IgD-negative memory B cell (primary cell): ENCODE measurements at regions not wholly inside any gene's neighbourhood (a gene's known extent, or its start where the extent isn't known, plus 50 kb on each side); places are given as distances from the start of the nearest gene placed in this dataset.

Experiments used
- H3K27ac Mint-ChIP-seq, 3 donors: one replicate each; pipeline ENCODE4 v1.8.0; 2020 to 2022; ENCODE audit warnings: mild to moderate bottlenecking in 3 of 3, mixed read lengths in 3 of 3, moderate library complexity in 1 of 3
- H3K27me3 Mint-ChIP-seq: one replicate; pipeline ENCODE4 v1.8.0; 2021; ENCODE audit warnings: mixed read lengths
- H3K36me3 Mint-ChIP-seq: one replicate; pipeline ENCODE4 v1.8.0; 2020; ENCODE audit warnings: mild to moderate bottlenecking, mixed read lengths
- H3K4me1 Mint-ChIP-seq, 3 donors: one replicate each; pipeline ENCODE4 v1.8.0; 2020 to 2022; ENCODE audit warnings: mixed read lengths in 3 of 3, mild to moderate bottlenecking in 1 of 3
- H3K4me3 Mint-ChIP-seq, 4 donors: one replicate each; pipeline ENCODE4 v1.8.0; 2020 to 2022; ENCODE audit warnings: mild to moderate bottlenecking in 4 of 4, mixed read lengths in 4 of 4, moderate library complexity in 3 of 4
- H3K9me3 Mint-ChIP-seq, 3 donors: one replicate each; pipeline ENCODE4 v1.8.0; 2020 to 2021; ENCODE audit warnings: mixed read lengths in 3 of 3, mild to moderate bottlenecking in 1 of 3

DNA sequence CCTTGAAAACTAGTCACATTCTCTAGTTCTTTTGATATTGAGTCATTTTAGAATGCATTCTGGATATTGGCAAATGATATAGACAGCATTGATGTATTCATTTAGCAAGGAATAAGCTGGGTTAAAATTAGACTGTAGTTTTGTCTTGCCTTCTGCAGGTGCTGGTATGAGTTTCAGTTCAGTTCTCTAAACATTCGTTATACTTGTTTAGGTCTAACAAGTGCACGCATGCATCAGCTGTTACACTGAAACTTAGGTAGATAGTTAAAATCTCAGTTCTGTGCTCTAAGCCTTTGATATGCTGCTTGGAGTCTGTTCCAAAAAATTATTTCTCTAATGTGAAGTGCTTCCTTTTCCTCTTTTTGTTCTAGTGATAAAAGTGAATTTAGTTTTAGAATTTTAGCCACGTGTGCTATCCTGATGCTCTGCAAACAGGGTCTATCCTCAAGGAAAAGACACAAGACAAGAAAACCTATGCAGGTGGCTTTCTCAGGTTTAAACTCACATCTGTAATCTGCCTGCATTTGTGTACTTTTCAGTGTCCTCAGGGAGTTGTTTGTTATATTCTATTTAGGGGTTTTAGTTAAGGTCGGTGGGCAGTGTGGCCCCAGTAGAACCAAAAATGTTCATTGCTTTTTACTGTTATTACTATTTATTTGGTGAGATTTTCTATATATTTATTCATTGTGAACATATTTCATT, 409.0 kb downstream of the CDC14C start:
- Mint-ChIP-seq H3K27ac (no peak overlapping the region), H3K27me3 (no peaks in the 10 kb centered on the region), H3K4me3 (no peak overlapping the region), H3K4me1 (peaks cover 0 to 1% (median 0%) of the 10 kb centered on the region in 3 donors), H3K36me3 (no peaks in the 10 kb centered on the region), H3K9me3 (peaks cover 0 to 6% (median 3%) of the 10 kb centered on the region in 3 donors)

GRCh38 chr7:49341849-49342248, 417.5 kb downstream of the CDC14C start:
- H3K36me3 Mint-ChIP-seq = no peaks in the 10 kb centered on the region
- no peak overlapping the region for H3K27ac Mint-ChIP-seq
- peaks cover 0 to 5% (median 2%) of the 10 kb centered on the region in 3 donors for H3K9me3 Mint-ChIP-seq
- no peaks in the 10 kb centered on the region for H3K4me1 Mint-ChIP-seq
- H3K4me3 Mint-ChIP-seq = no peak overlapping the region
- H3K27me3 Mint-ChIP-seq = no peaks in the 10 kb centered on the region

DNA sequence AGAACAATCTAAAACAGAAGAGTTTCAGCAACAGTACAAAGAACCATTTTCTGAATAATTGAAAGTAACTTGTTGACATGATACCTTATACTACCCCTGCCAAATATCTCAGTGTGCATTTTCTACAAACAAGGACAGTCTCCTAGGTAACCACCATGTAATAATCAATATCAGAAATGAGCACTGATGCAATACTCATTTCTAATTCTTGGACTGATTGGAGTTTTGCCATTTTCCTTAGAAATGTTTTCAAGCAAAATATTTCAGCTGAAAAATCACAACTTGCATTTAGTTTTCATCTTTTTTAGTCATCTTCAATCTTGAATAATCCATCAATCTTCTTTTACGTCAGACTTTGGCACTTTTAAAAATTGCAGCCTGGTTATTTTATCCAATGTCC, 420.2 kb downstream of the CDC14C start:
- Mint-ChIP-seq H3K27ac (no peak overlapping the region), H3K4me1 (no peaks in the 10 kb centered on the region), H3K4me3 (no peak overlapping the region), H3K36me3 (no peaks in the 10 kb centered on the region), H3K9me3 (peaks cover 0 to 5% (median 0%) of the 10 kb centered on the region in 3 donors), H3K27me3 (no peaks in the 10 kb centered on the region)

DNA sequence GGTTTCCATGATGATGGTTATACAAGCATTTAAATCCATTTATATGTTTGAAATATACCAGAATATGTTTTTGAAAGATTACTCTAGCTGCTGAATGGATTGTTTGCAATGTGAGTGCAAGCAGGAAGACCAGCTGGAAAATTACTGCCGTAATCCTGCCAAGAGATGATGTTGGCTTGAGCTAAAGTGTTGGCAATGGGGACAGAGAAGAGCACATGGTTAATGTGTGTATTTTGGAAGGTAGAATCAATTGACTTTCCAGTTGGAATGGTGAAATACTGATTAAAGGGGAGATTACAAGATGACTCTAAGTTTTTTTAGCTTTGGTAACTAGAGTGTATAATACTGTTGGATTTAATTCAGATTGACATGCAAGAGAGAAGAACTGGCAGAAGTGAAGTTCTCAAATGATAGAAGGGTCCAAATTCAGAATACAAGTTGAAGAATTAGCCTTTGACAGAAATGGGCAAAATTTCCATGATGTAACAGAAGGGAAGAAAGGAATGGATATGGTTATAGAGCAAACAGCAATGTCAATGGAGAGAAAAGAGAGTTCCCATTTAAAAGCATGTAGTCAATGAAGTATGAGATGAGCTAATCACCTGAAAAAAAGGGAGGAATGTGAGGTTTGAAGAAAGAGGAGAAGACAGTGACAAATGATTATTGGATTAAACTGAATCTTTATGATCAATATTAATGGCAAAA, 422.0 kb downstream of the CDC14C start:
- no peaks in the 10 kb centered on the region for H3K27me3 Mint-ChIP-seq
- H3K27ac Mint-ChIP-seq = no peak overlapping the region
- peaks cover 0 to 14% (median 0%) of the 10 kb centered on the region in 3 donors for H3K9me3 Mint-ChIP-seq
- H3K4me3 Mint-ChIP-seq = no peak overlapping the region
- no peaks in the 10 kb centered on the region for H3K36me3 Mint-ChIP-seq
- H3K4me1 Mint-ChIP-seq = no peaks in the 10 kb centered on the region

DNA sequence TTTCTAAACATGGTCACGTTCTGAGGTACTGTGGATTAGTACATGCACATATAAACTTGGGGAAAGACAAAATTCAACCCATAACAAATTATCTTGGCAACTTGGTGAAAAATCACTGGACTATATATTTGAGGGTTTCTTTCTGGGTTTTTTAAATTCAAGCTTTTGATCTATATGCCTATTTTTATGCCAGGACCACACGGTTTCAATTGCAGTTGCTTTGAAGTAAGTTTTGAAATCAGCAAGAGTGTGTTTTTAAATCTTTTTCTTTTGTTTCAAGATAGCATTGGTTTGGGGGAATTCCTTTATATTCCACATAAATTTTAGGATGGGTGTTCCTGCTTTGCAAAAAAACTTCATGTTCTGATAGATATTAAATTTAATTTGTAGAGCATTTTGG, 406.4 kb upstream of the VWC2 start:
- Mint-ChIP-seq H3K4me1 (no peaks in the 10 kb centered on the region), H3K27me3 (no peaks in the 10 kb centered on the region), H3K4me3 (no peak overlapping the region), H3K36me3 (no peaks in the 10 kb centered on the region), H3K9me3 (peaks cover 2 to 14% (median 8%) of the 10 kb centered on the region in 3 donors), H3K27ac (no peak overlapping the region)

DNA sequence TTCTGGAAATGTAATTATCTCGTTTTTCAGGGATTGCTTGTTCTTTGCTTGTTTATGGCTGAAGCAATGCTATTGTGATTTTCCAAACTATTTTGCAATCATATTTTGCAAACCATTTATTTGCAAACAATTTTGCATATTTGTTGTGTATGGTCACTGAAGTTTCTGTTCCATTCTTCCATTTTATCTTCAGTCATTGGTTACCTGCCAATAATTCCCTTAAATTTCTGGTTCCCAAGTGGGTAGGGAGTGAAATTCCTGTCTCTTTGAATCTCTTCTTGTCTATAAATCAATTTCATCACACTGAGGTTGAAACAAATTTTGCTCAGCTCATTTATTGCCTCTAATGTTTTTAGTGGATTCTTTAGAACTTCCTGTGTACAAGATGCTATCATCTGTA, 401.7 kb upstream of the VWC2 start:
- no peak overlapping the region for H3K27ac Mint-ChIP-seq
- no peak overlapping the region for H3K4me3 Mint-ChIP-seq
- no peaks in the 10 kb centered on the region for H3K4me1 Mint-ChIP-seq
- no peaks in the 10 kb centered on the region for H3K36me3 Mint-ChIP-seq
- H3K9me3 Mint-ChIP-seq = peaks cover 0 to 8% (median 6%) of the 10 kb centered on the region in 3 donors
- H3K27me3 Mint-ChIP-seq = no peaks in the 10 kb centered on the region

DNA sequence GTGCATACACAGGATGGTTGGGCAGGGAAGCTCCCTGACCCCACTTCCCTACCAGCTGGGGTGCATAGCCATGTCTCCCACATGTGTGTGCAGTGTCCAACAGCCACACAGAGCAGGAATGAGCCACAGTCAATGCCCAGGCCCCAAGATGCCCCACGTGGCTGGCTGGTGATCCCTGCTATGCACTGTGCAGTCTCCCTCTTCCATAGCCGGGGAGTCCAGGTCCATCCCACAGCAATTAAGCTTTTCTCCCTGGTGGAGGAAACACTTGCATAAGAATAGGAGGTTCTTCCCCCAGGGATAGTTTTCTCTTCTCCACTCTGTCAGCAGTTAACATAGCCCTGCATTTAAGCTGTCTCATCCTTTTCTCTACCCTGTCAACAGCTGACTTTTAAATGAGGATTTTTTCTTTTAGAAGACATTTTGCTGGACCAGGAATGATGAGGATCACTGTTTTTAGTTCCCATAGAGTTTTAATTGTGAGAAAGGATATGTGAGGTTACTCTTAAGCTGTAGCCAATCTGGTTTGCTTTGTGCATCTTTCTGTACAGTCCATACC, 396.5 kb upstream of the VWC2 start:
- H3K27me3 Mint-ChIP-seq = no peaks in the 10 kb centered on the region
- H3K36me3 Mint-ChIP-seq = no peaks in the 10 kb centered on the region

GRCh38 chr7:49386792-49387191, 386.6 kb upstream of the VWC2 start:
- H3K36me3 Mint-ChIP-seq = no peaks in the 10 kb centered on the region
- peaks cover 2 to 20% (median 7%) of the 10 kb centered on the region in 3 donors for H3K9me3 Mint-ChIP-seq
- H3K4me1 Mint-ChIP-seq = no peaks in the 10 kb centered on the region
- no peak overlapping the region for H3K4me3 Mint-ChIP-seq
- no peak overlapping the region for H3K27ac Mint-ChIP-seq
- H3K27me3 Mint-ChIP-seq = no peaks in the 10 kb centered on the region

More for the DNA sequence above, 396.5 kb upstream of the VWC2 start:
- Mint-ChIP-seq H3K9me3 (peaks cover 3 to 14% (median 7%) of the 10 kb centered on the region in 3 donors), H3K27ac (no peak overlapping the region), H3K4me3 (no peak overlapping the region), H3K4me1 (no peaks in the 10 kb centered on the region)

DNA sequence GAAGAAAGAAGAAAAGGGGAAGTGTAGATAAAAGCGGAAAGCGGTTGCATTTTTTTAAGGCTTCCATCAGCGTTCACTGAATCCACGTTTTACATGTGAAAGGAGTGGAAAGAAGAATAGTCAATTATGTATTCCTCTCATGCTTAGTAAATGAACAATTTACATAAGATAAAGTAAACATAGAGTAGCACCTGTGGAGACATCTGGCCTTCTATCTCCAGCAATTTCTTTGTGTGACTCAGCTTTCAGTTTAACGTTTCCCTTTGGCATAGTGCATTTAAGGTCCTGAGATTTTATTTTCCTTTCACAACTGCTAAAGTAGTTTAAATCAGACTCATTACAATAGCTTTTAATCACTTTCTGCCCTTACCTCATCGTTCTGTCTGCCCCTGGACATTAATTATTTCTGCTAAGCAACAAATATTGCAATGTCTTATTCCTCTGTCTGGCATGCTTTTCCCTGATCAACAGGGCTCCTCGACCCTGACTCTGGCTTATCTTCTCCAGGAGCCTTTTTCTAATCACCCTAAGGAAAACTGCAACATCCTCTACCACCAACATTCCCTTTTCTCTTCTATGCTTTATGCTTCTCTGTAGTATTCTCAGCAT, 383.5 kb upstream of the VWC2 start:
- Mint-ChIP-seq H3K27me3 (no peaks in the 10 kb centered on the region), H3K4me3 (no peak overlapping the region), H3K27ac (no peak overlapping the region), H3K36me3 (peaks cover 2% of the 10 kb centered on the region), H3K4me1 (no peaks in the 10 kb centered on the region), H3K9me3 (peaks cover under 1 to 12% (median 6%) of the 10 kb centered on the region in 3 donors)

DNA sequence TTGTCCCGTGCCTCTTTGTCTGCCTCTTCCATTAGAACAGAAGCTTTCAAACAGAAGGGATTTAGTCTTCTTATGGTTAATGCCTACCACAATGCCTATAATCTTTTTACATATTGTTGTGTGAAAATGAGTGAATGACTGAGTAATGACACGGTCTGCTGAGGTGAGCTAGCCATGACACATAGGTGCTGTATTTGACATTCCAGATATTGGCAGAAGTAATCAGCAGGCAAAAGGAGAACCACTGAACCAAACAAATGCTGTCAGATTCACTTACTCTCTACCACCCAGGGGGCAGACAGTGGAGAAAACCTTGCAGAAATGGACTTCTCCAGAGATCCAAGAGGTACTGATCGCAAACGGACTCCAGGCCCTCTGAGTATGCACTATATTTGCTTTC, 377.2 kb upstream of the VWC2 start:
- H3K27me3 Mint-ChIP-seq = no peaks in the 10 kb centered on the region

DNA sequence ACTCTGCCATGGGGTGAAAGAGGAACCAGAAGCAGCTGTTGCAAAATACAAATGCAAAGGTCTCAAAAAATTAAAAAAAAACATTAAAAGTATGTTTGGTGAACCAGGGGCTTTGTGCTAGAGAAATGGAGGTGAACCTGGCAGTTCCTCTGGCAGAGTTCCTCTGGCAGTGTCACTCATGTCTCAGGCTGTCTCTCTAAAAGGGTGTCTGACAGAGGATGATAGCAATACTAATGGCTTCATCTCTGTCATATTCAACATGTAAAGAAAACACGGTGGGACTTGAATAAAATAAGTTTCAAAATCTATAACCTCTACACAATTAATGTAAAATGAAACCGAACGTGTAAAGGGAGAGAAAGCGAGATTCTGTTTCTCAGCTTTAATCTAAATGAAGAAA, 375.7 kb upstream of the VWC2 start:
- peaks cover 2% of the 10 kb centered on the region for H3K36me3 Mint-ChIP-seq
- no peak overlapping the region for H3K27ac Mint-ChIP-seq
- no peak overlapping the region for H3K4me3 Mint-ChIP-seq
- no peaks in the 10 kb centered on the region for H3K4me1 Mint-ChIP-seq
- no peaks in the 10 kb centered on the region for H3K27me3 Mint-ChIP-seq
- peaks cover 0 to 4% (median 0%) of the 10 kb centered on the region in 3 donors for H3K9me3 Mint-ChIP-seq

More for the DNA sequence above, 377.2 kb upstream of the VWC2 start:
- Mint-ChIP-seq H3K27ac (no peak overlapping the region), H3K9me3 (peaks cover 0 to 4% (median 0%) of the 10 kb centered on the region in 3 donors), H3K4me1 (no peaks in the 10 kb centered on the region), H3K36me3 (peaks cover 2% of the 10 kb centered on the region), H3K4me3 (no peak overlapping the region)

DNA sequence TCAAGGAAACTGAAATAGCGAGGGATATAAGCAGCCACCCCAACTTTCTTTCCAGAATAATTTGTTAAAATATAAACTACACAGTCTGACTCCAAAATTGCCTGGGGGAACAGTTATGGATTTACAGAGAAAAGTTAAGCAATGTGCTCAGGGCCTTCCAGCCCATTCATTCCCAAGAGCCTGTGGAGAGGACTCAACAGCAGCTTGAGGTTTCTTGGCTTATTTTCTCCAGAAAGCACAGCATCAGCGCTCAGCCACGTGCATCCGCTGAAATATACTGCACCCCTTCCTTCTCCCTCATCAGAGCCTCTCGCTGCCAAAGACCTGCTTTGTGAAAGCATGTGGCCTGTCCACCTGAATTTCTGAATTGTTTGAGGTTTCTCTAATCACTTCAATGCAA, 375.2 kb upstream of the VWC2 start:
- Mint-ChIP-seq H3K27me3 (no peaks in the 10 kb centered on the region), H3K27ac (no peak overlapping the region), H3K4me1 (no peaks in the 10 kb centered on the region), H3K36me3 (peaks cover 2% of the 10 kb centered on the region), H3K4me3 (no peak overlapping the region), H3K9me3 (peaks cover 0 to 4% (median 0%) of the 10 kb centered on the region in 3 donors)

DNA sequence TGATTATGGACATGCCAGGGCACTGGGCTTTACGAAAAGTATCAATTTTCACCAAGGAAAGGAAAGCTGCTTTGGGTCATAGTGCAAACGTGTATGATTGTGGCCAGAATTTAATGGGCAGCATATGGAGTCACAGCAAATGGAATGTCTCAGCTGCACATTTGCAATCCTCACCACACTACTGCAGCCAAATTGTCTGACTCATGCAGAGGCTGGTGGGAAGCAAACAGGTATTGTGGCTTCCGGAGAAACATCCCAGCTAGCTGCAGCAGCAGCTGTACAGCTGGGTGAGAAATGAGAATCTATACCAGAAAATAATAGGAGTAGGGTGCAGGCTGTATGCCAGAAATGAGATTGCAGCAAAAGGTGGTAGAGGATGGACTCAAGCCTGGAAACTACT, 374.7 kb upstream of the VWC2 start:
- no peak overlapping the region for H3K27ac Mint-ChIP-seq
- H3K4me3 Mint-ChIP-seq = no peak overlapping the region
- peaks cover 0 to 1% (median 0%) of the 10 kb centered on the region in 3 donors for H3K4me1 Mint-ChIP-seq
- H3K27me3 Mint-ChIP-seq = no peaks in the 10 kb centered on the region
- peaks cover 2% of the 10 kb centered on the region for H3K36me3 Mint-ChIP-seq
- no peaks in the 10 kb centered on the region for H3K9me3 Mint-ChIP-seq

- Mint-ChIP-seq H3K9me3 (peaks cover 0 to 3% (median 3%) of the 10 kb centered on the region in 3 donors), H3K27ac (peak overlapping the region in 1 of 3 donors; percentile 7), H3K27me3 (no peaks in the 10 kb centered on the region), H3K4me1 (peaks cover 0 to 1% (median 0%) of the 10 kb centered on the region in 3 donors), H3K36me3 (no peaks in the 10 kb centered on the region), H3K4me3 (no peak overlapping the region)
Observed at GRCh38 chr7:49400891-49401550, 372.4 kb upstream of the VWC2 start.

DNA sequence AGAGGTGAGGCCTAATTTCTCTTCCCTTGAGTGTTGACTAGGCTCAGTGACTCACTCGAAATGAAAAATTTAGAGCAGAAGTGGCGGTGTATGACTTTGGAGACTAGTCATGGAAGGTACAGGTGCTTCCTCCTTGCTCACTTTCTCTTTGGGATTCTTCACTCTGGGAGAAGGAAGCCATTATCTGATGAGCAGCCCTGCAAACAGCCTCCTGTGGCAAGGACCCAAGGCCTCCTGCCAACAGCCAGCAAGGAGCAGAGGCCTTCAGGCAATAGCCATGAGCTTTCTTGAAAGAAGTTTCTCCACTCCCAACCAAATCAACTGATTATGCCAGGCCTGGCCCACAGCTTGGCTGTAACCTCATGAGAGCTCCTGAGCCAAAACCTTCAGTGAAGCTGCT, 369.6 kb upstream of the VWC2 start:
- Mint-ChIP-seq H3K27ac (no peak overlapping the region), H3K9me3 (peaks cover 0 to 3% (median 3%) of the 10 kb centered on the region in 3 donors), H3K36me3 (no peaks in the 10 kb centered on the region), H3K4me3 (no peak overlapping the region), H3K4me1 (peaks cover 0 to 1% (median 0%) of the 10 kb centered on the region in 3 donors), H3K27me3 (no peaks in the 10 kb centered on the region)
